ENCODE measurements at regions not wholly inside any gene's neighbourhood (a gene's known extent, or its start where the extent isn't known, plus 50 kb on each side); places are given as distances from the start of the nearest gene placed in this dataset.
"Not testable (repeated sequence)": the region's sequence is repeated elsewhere in the genome, so short reads cannot be mapped to it uniquely, and the experiment has no call there.

DNA sequence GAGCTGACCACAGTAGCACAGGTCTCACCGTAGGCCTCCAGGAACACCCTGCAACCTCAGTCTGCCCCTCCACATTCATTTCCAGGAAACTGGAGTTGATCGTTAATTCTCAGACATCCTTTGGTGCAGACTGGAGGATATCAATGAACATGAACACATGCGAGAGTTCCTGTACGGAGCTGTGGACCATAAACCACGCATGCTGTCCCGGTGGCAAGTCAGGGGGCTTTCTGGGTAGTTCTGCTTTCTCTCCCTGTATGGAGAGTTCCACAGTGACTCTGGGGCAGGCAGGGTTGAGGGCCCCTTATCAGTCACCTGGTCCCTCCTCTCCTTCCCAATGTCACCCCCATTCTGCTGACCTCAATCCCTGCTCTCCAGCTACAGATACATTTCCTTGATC lies 55.5 kb upstream of the URI1 start:
- FAIRE-seq = no peak
- Histone ChIP-seq H3K4me3 (ENCODE audit: low read depth, low read length) (no peak overlapping the region), H3K36me3 (ENCODE audit: control insufficient read depth, insufficient read depth, low read length) (no peaks in the 10 kb centered on the region), H3K27me3 (ENCODE audit: control insufficient read depth, insufficient read depth, low read length) (no peaks in the 10 kb centered on the region)
- no peak for TF ChIP-seq CTCF (IDR thresholded peaks at IDR 0.05; ENCODE audit: insufficient read depth, low read length, severe bottlenecking)
- DNase-seq (ENCODE audit: low read depth) = no peak

DNA sequence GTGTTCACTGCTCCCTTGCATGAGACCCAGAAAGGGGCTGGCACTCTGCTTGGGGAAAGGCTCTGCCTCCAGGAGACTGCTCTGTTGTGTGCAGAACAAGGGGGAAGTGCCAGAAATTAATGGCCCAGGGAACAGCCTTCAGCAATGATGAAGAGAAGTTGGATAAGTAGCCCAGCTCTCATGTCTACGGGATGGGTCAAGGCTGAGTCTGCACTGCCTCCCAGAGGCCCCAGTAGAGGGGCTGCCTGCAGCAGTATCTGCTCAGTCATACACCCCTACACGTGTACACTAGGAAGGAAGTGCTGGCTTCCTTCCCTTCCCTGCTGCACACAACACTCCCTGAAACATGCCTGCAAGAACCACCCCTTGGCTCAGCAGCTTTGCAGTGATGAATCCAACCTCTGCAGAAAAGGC lies 54.6 kb upstream of the URI1 start:
- FAIRE-seq = no peak
- no peaks in the 10 kb centered on the region for H3K36me3 ChIP-seq (ENCODE audit: control insufficient read depth, insufficient read depth, low read length)
- no peak for TF ChIP-seq CTCF (IDR thresholded peaks at IDR 0.05; ENCODE audit: insufficient read depth, low read length, severe bottlenecking)
- no peaks in the 10 kb centered on the region for H3K27me3 ChIP-seq (ENCODE audit: control insufficient read depth, insufficient read depth, low read length)
- no peak for DNase-seq (ENCODE audit: low read depth)
- no peak overlapping the region for H3K4me3 ChIP-seq (ENCODE audit: low read depth, low read length)

- DNase-seq (ENCODE audit: low read depth); H3K4me3 ChIP-seq (ENCODE audit: low read depth, low read length); H3K27me3 ChIP-seq (ENCODE audit: control insufficient read depth, insufficient read depth, low read length); FAIRE-seq; H3K36me3 ChIP-seq (ENCODE audit: control insufficient read depth, insufficient read depth, low read length): not testable (repeated sequence)
These were observed 54.0 kb upstream of the URI1 start for GRCh38 chr19:29888047-29888446.

DNA sequence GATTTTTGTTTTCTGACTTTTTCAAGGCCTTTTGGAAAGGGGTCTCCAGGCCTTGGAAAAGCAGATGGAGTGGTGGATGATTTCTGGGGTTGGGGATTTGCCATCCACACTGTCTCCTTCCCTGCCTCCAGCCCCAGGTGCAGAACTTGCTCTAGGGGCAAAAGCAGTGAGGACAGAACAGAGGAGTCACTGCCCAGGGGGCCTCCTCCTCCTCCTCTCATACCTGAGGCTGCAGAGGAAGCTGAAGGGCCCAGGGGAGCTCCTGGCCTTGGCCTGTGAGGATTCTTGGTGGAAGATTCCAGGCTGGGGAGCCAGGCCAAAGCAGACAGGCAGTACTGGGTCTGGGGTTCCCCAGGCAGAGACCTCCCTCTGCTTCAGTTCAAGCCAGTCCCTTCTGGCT lies 52.3 kb upstream of the URI1 start:
- Histone ChIP-seq H3K4me3 (ENCODE audit: low read depth, low read length) (no peak overlapping the region), H3K36me3 (ENCODE audit: control insufficient read depth, insufficient read depth, low read length) (no peaks in the 10 kb centered on the region), H3K27me3 (ENCODE audit: control insufficient read depth, insufficient read depth, low read length) (no peaks in the 10 kb centered on the region)
- no peak for TF ChIP-seq CTCF (IDR thresholded peaks at IDR 0.05; ENCODE audit: insufficient read depth, low read length, severe bottlenecking)
- FAIRE-seq (no peak), DNase-seq (ENCODE audit: low read depth) (no peak)

- DNase-seq (ENCODE audit: low read depth) = no peak
- no peak for FAIRE-seq
These were observed 51.6 kb upstream of the URI1 start for GRCh38 chr19:29890392-29890791.

More at GRCh38 chr19:29890392-29890791, 51.6 kb upstream of the URI1 start:
- H3K4me3 ChIP-seq (ENCODE audit: low read depth, low read length) = no peak overlapping the region
- no peak for TF ChIP-seq CTCF (IDR thresholded peaks at IDR 0.05; ENCODE audit: insufficient read depth, low read length, severe bottlenecking)
- H3K36me3 ChIP-seq (ENCODE audit: control insufficient read depth, insufficient read depth, low read length) = no peaks in the 10 kb centered on the region
- H3K27me3 ChIP-seq (ENCODE audit: control insufficient read depth, insufficient read depth, low read length) = no peaks in the 10 kb centered on the region
